ENCODE measurements at regions not wholly inside any gene's neighbourhood (a gene's known extent, or its start where the extent isn't known, plus 50 kb on each side); places are given as distances from the start of the nearest gene placed in this dataset.

- H3K4me2 ChIP-seq, result no peak overlapping the region
- no peak overlapping the region for H2AFZ ChIP-seq
- no peaks in the 10 kb centered on the region for H3F3A ChIP-seq (replicated peaks; ENCODE audit: low read depth)
- Mint-ChIP-seq H3K4me3 (no peak overlapping the region), H3K4me1 (peaks cover 6% of the 10 kb centered on the region), H3K27ac (no peak overlapping the region), H3K9me3 (peaks cover 10% of the 10 kb centered on the region), H3K36me3 (ENCODE audit: low read depth) (peaks cover 5% of the 10 kb centered on the region; the same call in 1 of the 3 replicates), H3K27me3 (ENCODE audit: insufficient read depth, low read depth, poor library complexity) (peaks cover 3% of the 10 kb centered on the region)
- peaks cover 6% of the 10 kb centered on the region; the same call in 1 of the 2 replicates for H3K9me2 ChIP-seq (ENCODE audit: insufficient read depth)
- DNase-seq (ENCODE audit: low spot score) (no peak), ATAC-seq (no peak)
- no peaks in the 10 kb centered on the region for H3K79me2 ChIP-seq (replicated peaks; ENCODE audit: insufficient read depth)
- H3K4me1 ChIP-seq (ENCODE audit: insufficient read depth), result peaks cover 6% of the 10 kb centered on the region; the same call in 1 of the 2 replicates
- no peaks in the 10 kb centered on the region for H3K36me3 ChIP-seq (ENCODE audit: insufficient read depth)
- H3K27me3 ChIP-seq (ENCODE audit: insufficient read depth), result no peaks in the 10 kb centered on the region
- H3K27ac ChIP-seq (ENCODE audit: low read depth), result no peak overlapping the region
- no peak overlapping the region for H3K4me3 ChIP-seq
- TF ChIP-seq STAT1 (IDR thresholded peaks at IDR 0.05; ENCODE audit: unreplicated experiment) (no peak), REST (IDR thresholded peaks at IDR 0.05; ENCODE audit: unreplicated experiment) (no peak), EZH2 (IDR thresholded peaks at IDR 0.05; ENCODE audit: low read depth, unreplicated experiment) (no peak), JUNB (IDR thresholded peaks at IDR 0.05; ENCODE audit: unreplicated experiment) (no peak), EZH2phosphoT487 (IDR thresholded peaks at IDR 0.05; ENCODE audit: unreplicated experiment) (no peak), POLR2AphosphoS5 (IDR thresholded peaks at IDR 0.05; ENCODE audit: low read depth) (no peak), ZNF114 (CRISPR knock-in tag; IDR thresholded peaks at IDR 0.05) (no peak), NANOG (IDR thresholded peaks at IDR 0.05; ENCODE audit: borderline replicate concordance) (no peak), ZNF331 (CRISPR knock-in tag; IDR thresholded peaks at IDR 0.05; ENCODE audit: low read depth) (no peak), CREB1 (CRISPR knock-in tag; IDR thresholded peaks at IDR 0.05; ENCODE audit: low read depth) (no peak)
- TF ChIP-seq, protein P1, sequence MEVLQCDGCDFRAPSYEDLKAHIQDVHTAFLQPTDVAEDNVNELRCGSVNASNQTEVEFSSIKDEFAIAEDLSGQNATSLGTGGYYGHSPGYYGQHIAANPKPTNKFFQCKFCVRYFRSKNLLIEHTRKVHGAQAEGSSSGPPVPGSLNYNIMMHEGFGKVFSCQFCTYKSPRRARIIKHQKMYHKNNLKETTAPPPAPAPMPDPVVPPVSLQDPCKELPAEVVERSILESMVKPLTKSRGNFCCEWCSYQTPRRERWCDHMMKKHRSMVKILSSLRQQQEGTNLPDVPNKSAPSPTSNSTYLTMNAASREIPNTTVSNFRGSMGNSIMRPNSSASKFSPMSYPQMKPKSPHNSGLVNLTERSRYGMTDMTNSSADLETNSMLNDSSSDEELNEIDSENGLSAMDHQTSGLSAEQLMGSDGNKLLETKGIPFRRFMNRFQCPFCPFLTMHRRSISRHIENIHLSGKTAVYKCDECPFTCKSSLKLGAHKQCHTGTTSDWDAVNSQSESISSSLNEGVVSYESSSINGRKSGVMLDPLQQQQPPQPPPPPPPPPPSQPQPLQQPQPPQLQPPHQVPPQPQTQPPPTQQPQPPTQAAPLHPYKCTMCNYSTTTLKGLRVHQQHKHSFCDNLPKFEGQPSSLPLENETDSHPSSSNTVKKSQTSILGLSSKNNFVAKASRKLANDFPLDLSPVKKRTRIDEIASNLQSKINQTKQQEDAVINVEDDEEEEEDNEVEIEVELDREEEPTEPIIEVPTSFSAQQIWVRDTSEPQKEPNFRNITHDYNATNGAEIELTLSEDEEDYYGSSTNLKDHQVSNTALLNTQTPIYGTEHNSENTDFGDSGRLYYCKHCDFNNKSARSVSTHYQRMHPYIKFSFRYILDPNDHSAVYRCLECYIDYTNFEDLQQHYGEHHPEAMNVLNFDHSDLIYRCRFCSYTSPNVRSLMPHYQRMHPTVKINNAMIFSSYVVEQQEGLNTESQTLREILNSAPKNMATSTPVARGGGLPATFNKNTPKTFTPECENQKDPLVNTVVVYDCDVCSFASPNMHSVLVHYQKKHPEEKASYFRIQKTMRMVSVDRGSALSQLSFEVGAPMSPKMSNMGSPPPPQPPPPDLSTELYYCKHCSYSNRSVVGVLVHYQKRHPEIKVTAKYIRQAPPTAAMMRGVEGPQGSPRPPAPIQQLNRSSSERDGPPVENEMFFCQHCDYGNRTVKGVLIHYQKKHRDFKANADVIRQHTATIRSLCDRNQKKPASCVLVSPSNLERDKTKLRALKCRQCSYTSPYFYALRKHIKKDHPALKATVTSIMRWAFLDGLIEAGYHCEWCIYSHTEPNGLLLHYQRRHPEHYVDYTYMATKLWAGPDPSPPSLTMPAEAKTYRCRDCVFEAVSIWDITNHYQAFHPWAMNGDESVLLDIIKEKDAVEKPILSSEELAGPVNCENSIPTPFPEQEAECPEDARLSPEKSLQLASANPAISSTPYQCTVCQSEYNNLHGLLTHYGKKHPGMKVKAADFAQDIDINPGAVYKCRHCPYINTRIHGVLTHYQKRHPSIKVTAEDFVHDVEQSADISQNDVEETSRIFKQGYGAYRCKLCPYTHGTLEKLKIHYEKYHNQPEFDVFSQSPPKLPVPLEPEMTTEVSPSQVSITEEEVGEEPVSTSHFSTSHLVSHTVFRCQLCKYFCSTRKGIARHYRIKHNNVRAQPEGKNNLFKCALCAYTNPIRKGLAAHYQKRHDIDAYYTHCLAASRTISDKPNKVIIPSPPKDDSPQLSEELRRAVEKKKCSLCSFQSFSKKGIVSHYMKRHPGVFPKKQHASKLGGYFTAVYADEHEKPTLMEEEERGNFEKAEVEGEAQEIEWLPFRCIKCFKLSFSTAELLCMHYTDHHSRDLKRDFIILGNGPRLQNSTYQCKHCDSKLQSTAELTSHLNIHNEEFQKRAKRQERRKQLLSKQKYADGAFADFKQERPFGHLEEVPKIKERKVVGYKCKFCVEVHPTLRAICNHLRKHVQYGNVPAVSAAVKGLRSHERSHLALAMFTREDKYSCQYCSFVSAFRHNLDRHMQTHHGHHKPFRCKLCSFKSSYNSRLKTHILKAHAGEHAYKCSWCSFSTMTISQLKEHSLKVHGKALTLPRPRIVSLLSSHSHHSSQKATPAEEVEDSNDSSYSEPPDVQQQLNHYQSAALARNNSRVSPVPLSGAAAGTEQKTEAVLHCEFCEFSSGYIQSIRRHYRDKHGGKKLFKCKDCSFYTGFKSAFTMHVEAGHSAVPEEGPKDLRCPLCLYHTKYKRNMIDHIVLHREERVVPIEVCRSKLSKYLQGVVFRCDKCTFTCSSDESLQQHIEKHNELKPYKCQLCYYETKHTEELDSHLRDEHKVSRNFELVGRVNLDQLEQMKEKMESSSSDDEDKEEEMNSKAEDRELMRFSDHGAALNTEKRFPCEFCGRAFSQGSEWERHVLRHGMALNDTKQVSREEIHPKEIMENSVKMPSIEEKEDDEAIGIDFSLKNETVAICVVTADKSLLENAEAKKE (CRISPR knock-in tag; IDR thresholded peaks at IDR 0.05), result no peak
- TF ChIP-seq, protein P2, sequence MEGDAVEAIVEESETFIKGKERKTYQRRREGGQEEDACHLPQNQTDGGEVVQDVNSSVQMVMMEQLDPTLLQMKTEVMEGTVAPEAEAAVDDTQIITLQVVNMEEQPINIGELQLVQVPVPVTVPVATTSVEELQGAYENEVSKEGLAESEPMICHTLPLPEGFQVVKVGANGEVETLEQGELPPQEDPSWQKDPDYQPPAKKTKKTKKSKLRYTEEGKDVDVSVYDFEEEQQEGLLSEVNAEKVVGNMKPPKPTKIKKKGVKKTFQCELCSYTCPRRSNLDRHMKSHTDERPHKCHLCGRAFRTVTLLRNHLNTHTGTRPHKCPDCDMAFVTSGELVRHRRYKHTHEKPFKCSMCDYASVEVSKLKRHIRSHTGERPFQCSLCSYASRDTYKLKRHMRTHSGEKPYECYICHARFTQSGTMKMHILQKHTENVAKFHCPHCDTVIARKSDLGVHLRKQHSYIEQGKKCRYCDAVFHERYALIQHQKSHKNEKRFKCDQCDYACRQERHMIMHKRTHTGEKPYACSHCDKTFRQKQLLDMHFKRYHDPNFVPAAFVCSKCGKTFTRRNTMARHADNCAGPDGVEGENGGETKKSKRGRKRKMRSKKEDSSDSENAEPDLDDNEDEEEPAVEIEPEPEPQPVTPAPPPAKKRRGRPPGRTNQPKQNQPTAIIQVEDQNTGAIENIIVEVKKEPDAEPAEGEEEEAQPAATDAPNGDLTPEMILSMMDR (conservative IDR thresholded peaks at IDR 0.05; ENCODE audit: low read depth in 2 of 2), result no peak
- TF ChIP-seq, protein P3, sequence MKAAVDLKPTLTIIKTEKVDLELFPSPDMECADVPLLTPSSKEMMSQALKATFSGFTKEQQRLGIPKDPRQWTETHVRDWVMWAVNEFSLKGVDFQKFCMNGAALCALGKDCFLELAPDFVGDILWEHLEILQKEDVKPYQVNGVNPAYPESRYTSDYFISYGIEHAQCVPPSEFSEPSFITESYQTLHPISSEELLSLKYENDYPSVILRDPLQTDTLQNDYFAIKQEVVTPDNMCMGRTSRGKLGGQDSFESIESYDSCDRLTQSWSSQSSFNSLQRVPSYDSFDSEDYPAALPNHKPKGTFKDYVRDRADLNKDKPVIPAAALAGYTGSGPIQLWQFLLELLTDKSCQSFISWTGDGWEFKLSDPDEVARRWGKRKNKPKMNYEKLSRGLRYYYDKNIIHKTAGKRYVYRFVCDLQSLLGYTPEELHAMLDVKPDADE (IDR thresholded peaks at IDR 0.05), result no peak
- no peaks in the 10 kb centered on the region for H4K20me1 ChIP-seq (replicated peaks; ENCODE audit: insufficient read depth)
These were observed 129.4 kb upstream of the IRX5 start for GRCh38 chr16:54801057-54801844.
